Gastrocnemius medialis (tissue), 4 donors: ENCODE measurements at regions not wholly inside any gene's neighbourhood (a gene's known extent, or its start where the extent isn't known, plus 50 kb on each side); places are given as distances from the start of the nearest gene placed in this dataset.

ENCODE experiments used
- POLR2A ChIP-seq, 2 donors: fragments of 450-650 bp; IDR thresholded peaks; one replicate each; pipeline ENCODE4 v1.6.1; 2017; ENCODE audit warnings: antibody characterized with exemption in 2 of 2, mild to moderate bottlenecking in 2 of 2, moderate library complexity in 2 of 2
- TF ChIP-seq, protein P1 (sequence below), 5 experiments: fragments of 450-650 bp in 3 of 5; fragments of 200-600 bp in 2 of 5; sonication (generic) in 2 of 5; IDR thresholded peaks in 4 of 5; conservative IDR thresholded peaks in 1 of 5; 1 replicate in 4 of 5; 2 replicates in 1 of 5; pipeline ENCODE4 v1.5.1; 2016 to 2019; ENCODE audit warnings: antibody characterized with exemption in 5 of 5, mild to moderate bottlenecking in 3 of 5, moderate library complexity in 3 of 5

DNA sequence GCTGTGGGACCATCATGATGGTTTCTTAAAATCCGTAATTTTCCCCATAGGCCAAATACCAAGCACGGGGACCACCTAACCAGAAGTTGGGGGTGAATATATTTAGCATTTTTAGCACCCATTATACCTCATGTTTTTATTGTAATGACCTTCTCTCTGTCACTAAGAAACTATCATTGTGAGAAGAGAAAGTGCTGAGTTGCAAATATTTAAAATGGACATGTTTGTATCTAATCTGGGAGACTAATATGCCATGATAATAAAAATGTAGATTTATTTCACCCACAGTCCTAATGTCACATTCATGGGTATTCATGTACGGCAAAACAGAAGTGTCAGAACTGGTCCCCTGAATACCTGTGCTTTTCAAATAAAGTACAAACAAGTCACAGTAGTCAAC, 398.9 kb upstream of the NR2F2 start:
- TF ChIP-seq, protein P1, sequence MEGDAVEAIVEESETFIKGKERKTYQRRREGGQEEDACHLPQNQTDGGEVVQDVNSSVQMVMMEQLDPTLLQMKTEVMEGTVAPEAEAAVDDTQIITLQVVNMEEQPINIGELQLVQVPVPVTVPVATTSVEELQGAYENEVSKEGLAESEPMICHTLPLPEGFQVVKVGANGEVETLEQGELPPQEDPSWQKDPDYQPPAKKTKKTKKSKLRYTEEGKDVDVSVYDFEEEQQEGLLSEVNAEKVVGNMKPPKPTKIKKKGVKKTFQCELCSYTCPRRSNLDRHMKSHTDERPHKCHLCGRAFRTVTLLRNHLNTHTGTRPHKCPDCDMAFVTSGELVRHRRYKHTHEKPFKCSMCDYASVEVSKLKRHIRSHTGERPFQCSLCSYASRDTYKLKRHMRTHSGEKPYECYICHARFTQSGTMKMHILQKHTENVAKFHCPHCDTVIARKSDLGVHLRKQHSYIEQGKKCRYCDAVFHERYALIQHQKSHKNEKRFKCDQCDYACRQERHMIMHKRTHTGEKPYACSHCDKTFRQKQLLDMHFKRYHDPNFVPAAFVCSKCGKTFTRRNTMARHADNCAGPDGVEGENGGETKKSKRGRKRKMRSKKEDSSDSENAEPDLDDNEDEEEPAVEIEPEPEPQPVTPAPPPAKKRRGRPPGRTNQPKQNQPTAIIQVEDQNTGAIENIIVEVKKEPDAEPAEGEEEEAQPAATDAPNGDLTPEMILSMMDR (IDR thresholded peaks at IDR 0.05 in 4 of 5, conservative IDR thresholded peaks at IDR 0.05 in 1 of 5), result no peak
- no peak for TF ChIP-seq POLR2A (IDR thresholded peaks at IDR 0.05)
